Upper lobe of right lung (tissue), 1 donor: ENCODE measurements at regions not wholly inside any gene's neighbourhood (a gene's known extent, or its start where the extent isn't known, plus 50 kb on each side); places are given as distances from the start of the nearest gene placed in this dataset.

Source experiments
- ATAC-seq: fragments of 200-7000 bp; cut with Tn5 transposase; one replicate; pipeline ENCODE4 v1.9.1; 2020; ENCODE audit warnings: mild to moderate bottlenecking, moderate library complexity
- DNase-seq: peaks from one replicate; pipeline ENCODE4 v3.0.0-alpha.2; 2020
- H3K27ac ChIP-seq: fragments of 200-600 bp; one replicate; pipeline ENCODE4 v1.8.0; 2022
- H3K27me3 ChIP-seq: fragments of 200-600 bp; one replicate; pipeline ENCODE4 v1.8.0; 2022; ENCODE audit warnings: mild to moderate bottlenecking
- H3K36me3 ChIP-seq: fragments of 200-600 bp; one replicate; pipeline ENCODE4 v1.8.0; 2022
- H3K4me1 ChIP-seq: fragments of 200-600 bp; one replicate; pipeline ENCODE4 v1.8.0; 2022
- H3K4me3 ChIP-seq: fragments of 200-600 bp; one replicate; pipeline ENCODE4 v1.8.0; 2022; ENCODE audit warnings: mild to moderate bottlenecking
- H3K9me3 ChIP-seq: fragments of 200-600 bp; one replicate; pipeline ENCODE4 v1.8.0; 2022
- intact Hi-C: fragments of 100-400 bp; cut with DNase I; formaldehyde crosslinking; loops from one replicate; pipeline ENCODE4 v1.11.0; 2022
- TF ChIP-seq, protein P1 (sequence below): fragments of 200-600 bp; IDR thresholded peaks from one replicate; pipeline ENCODE4 v1.8.0; 2022; ENCODE audit warnings: antibody characterized with exemption
- donor health status: DM: no; HTN: yes; CAD: no; lungs with severe emphysema.

DNA sequence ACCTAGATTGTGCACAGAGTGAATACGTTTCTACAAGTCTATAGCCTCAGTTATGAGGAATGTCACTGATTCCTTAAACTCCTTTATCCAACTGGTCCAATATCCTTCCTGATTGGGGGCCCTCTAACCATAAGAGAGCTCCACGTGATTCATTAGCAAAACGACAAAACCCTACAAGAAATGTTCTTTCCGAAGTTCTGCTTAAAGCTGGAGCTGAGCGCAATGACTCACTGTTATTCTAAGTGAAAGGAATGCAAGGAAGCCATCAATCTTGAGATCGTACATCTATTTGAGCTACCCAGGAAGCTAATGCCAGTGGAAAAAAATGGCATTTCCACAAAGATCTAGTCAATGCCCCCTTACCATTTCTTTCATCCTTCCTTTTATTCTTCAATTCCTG, 354.9 kb upstream of the CDH20 start:
- intact Hi-C loops = no loop called here
- Histone ChIP-seq H3K36me3 (no peaks in the 10 kb centered on the region), H3K27me3 (no peaks in the 10 kb centered on the region), H3K27ac (no peak overlapping the region), H3K4me1 (no peaks in the 10 kb centered on the region), H3K4me3 (no peak overlapping the region), H3K9me3 (no peaks in the 10 kb centered on the region)
- ATAC-seq = no peak
- TF ChIP-seq, protein P1, sequence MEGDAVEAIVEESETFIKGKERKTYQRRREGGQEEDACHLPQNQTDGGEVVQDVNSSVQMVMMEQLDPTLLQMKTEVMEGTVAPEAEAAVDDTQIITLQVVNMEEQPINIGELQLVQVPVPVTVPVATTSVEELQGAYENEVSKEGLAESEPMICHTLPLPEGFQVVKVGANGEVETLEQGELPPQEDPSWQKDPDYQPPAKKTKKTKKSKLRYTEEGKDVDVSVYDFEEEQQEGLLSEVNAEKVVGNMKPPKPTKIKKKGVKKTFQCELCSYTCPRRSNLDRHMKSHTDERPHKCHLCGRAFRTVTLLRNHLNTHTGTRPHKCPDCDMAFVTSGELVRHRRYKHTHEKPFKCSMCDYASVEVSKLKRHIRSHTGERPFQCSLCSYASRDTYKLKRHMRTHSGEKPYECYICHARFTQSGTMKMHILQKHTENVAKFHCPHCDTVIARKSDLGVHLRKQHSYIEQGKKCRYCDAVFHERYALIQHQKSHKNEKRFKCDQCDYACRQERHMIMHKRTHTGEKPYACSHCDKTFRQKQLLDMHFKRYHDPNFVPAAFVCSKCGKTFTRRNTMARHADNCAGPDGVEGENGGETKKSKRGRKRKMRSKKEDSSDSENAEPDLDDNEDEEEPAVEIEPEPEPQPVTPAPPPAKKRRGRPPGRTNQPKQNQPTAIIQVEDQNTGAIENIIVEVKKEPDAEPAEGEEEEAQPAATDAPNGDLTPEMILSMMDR = no peak
- DNase-seq = no peak

GRCh38 chr18:60980422-60981005, 352.7 kb upstream of the CDH20 start:
- no peak overlapping the region for H3K27ac ChIP-seq

GRCh38 chr18:60981682-60982328, 351.4 kb upstream of the CDH20 start:
- Histone ChIP-seq H3K27me3 (no peaks in the 10 kb centered on the region), H3K4me3 (no peak overlapping the region), H3K4me1 (no peaks in the 10 kb centered on the region), H3K36me3 (no peaks in the 10 kb centered on the region), H3K27ac (no peak overlapping the region), H3K9me3 (no peaks in the 10 kb centered on the region)
- DNase-seq (no peak), ATAC-seq (no peak)
- TF ChIP-seq, protein P1 = no peak
- intact Hi-C loops = no loop called here

More at GRCh38 chr18:60980422-60981005, 352.7 kb upstream of the CDH20 start:
- intact Hi-C loops = no loop called here
- H3K4me3 ChIP-seq = no peak overlapping the region
- DNase-seq = no peak
- no peaks in the 10 kb centered on the region for H3K36me3 ChIP-seq
- H3K27me3 ChIP-seq = no peaks in the 10 kb centered on the region
- no peaks in the 10 kb centered on the region for H3K4me1 ChIP-seq
- H3K9me3 ChIP-seq = no peaks in the 10 kb centered on the region
- no peak for ATAC-seq
- TF ChIP-seq, protein P1 = no peak

- intact Hi-C loops = no loop called here
- Histone ChIP-seq H3K36me3 (no peaks in the 10 kb centered on the region), H3K27me3 (no peaks in the 10 kb centered on the region), H3K4me1 (no peaks in the 10 kb centered on the region), H3K27ac (no peak overlapping the region), H3K4me3 (no peak overlapping the region), H3K9me3 (no peaks in the 10 kb centered on the region)
- TF ChIP-seq, protein P1 = no peak
- ATAC-seq = no peak
- DNase-seq = no peak
Observed at GRCh38 chr18:60982329-60982695, 350.9 kb upstream of the CDH20 start.

- no peaks in the 10 kb centered on the region for H3K36me3 ChIP-seq
- H3K27ac ChIP-seq = no peak overlapping the region
- intact Hi-C loops = no loop called here
- no peaks in the 10 kb centered on the region for H3K27me3 ChIP-seq
- H3K4me3 ChIP-seq = no peak overlapping the region
- H3K9me3 ChIP-seq = no peaks in the 10 kb centered on the region
- H3K4me1 ChIP-seq = no peaks in the 10 kb centered on the region
- TF ChIP-seq, protein P1 = no peak
- no peak for ATAC-seq
- no peak for DNase-seq
Observed at GRCh38 chr18:60982928-60983327, 350.3 kb upstream of the CDH20 start.
